ENCODE measurements at regions not wholly inside any gene's neighbourhood (a gene's known extent, or its start where the extent isn't known, plus 50 kb on each side); places are given as distances from the start of the nearest gene placed in this dataset.

DNA sequence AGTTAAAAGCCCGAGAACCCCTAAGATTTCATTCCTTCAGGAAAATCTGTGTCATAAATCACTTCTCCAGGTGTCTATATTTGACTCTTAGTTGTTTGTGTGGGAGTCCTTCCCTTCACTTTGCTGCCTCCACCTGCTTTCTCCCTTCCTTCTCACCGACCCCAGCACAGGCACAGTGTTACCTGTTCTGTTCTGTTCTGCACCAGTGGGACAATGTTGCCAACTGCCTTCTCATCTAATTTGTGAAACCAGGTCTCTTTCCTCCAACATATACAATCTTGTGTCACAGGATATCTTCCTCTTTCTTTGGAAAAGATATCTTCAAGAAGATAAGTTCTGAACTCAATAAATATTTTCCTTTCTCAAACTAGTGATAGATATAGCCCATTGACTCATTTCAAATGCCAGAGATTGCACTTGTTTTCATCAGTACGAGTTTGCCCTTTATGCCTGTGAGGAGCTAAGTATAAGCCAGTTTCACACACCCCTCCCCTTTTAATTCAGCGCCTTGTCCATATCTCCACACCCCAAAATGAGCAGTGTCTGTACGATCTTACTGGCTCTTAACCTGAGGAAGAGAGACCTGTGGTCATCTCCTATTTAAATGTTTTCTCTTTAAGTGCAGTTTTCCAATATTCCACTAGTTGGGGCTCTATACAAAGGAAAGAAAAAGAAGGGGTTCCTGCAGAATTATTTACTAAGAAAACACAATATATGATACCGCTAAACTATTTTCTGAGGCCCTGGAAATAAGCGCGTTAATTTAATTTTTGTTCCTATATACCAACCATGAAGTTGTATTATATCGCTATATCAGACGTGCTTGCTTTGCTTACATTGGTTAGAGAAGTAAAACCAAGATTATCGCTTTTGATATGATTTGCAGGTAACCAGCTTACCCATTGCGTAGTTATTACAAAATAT lies 81.6 kb upstream of the PREP start:
- peak overlapping the region; percentile 15 for H3K27ac Mint-ChIP-seq (ENCODE audit: unreplicated experiment)
- TF ChIP-seq, protein P1, sequence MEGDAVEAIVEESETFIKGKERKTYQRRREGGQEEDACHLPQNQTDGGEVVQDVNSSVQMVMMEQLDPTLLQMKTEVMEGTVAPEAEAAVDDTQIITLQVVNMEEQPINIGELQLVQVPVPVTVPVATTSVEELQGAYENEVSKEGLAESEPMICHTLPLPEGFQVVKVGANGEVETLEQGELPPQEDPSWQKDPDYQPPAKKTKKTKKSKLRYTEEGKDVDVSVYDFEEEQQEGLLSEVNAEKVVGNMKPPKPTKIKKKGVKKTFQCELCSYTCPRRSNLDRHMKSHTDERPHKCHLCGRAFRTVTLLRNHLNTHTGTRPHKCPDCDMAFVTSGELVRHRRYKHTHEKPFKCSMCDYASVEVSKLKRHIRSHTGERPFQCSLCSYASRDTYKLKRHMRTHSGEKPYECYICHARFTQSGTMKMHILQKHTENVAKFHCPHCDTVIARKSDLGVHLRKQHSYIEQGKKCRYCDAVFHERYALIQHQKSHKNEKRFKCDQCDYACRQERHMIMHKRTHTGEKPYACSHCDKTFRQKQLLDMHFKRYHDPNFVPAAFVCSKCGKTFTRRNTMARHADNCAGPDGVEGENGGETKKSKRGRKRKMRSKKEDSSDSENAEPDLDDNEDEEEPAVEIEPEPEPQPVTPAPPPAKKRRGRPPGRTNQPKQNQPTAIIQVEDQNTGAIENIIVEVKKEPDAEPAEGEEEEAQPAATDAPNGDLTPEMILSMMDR (IDR thresholded peaks at IDR 0.05; ENCODE audit: insufficient read depth, low read depth, low read length): peak; percentile 97
- no peak for TF ChIP-seq EZH2 (IDR thresholded peaks at IDR 0.05; ENCODE audit: insufficient read depth, low read length)
- DNase-seq (ENCODE audit: low read depth): no peak
- Histone ChIP-seq H3K27ac (ENCODE audit: low read depth, low read length) (no peak overlapping the region), H3K9me3 (ENCODE audit: insufficient read depth, low read depth, low read length) (no peaks in the 10 kb centered on the region), H3K27me3 (ENCODE audit: insufficient read depth, low read length) (no peaks in the 10 kb centered on the region), H3K79me2 (ENCODE audit: insufficient read depth, low read length) (no peaks in the 10 kb centered on the region), H4K20me1 (ENCODE audit: insufficient read depth, low read length) (no peaks in the 10 kb centered on the region), H3K4me2 (ENCODE audit: low read length) (peak overlapping the region; percentile 38), H3K9ac (ENCODE audit: low read length) (no peak overlapping the region), H3K4me3 (ENCODE audit: insufficient read depth, low read depth, low read length) (no peak overlapping the region), H3K4me1 (ENCODE audit: insufficient read depth, low read length) (peaks cover 10% of the 10 kb centered on the region), H3K36me3 (ENCODE audit: insufficient read depth, low read length) (no peaks in the 10 kb centered on the region), H2AFZ (ENCODE audit: low read depth, low read length) (no peak overlapping the region)
- H3K9me3 Mint-ChIP-seq (ENCODE audit: unreplicated experiment): no peaks in the 10 kb centered on the region
- H3K4me1 Mint-ChIP-seq (ENCODE audit: low read depth, unreplicated experiment): peaks cover 21% of the 10 kb centered on the region
- H3K27me3 Mint-ChIP-seq (ENCODE audit: low read depth, unreplicated experiment): no peaks in the 10 kb centered on the region
- peak; percentile 77 for FAIRE-seq
- no peaks in the 10 kb centered on the region for H3K36me3 Mint-ChIP-seq (ENCODE audit: low read depth, unreplicated experiment)
- H3K4me3 Mint-ChIP-seq (ENCODE audit: unreplicated experiment): no peak overlapping the region

DNA sequence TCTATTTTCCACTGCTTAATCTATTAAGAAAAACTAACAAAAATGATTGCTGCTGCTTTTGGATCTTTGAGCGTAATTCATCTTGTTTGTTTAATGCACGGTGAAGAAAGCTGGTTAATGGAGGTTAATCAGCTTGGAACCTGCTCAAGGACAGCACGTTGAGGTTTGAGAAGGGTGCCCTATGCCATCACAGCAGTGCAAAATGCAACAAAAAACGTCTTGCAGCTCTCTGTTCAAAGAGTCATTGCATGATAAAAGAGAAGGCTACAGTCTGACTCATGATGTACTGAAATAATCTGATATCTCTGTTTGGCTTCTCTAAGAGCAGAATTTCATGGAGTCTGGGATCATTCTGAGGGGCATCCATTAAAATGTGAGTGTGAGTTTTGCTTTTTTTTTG lies 80.6 kb upstream of the PREP start:
- H3K4me1 ChIP-seq (ENCODE audit: insufficient read depth, low read length): peaks cover 10% of the 10 kb centered on the region
- Mint-ChIP-seq H3K9me3 (ENCODE audit: unreplicated experiment) (no peaks in the 10 kb centered on the region), H3K36me3 (ENCODE audit: low read depth, unreplicated experiment) (no peaks in the 10 kb centered on the region), H3K27ac (ENCODE audit: unreplicated experiment) (no peak overlapping the region), H3K4me3 (ENCODE audit: unreplicated experiment) (no peak overlapping the region), H3K4me1 (ENCODE audit: low read depth, unreplicated experiment) (peaks cover 20% of the 10 kb centered on the region), H3K27me3 (ENCODE audit: low read depth, unreplicated experiment) (no peaks in the 10 kb centered on the region)
- TF ChIP-seq EZH2 (IDR thresholded peaks at IDR 0.05; ENCODE audit: insufficient read depth, low read length): no peak
- TF ChIP-seq, protein P1 (IDR thresholded peaks at IDR 0.05; ENCODE audit: insufficient read depth, low read depth, low read length): no peak
- DNase-seq (ENCODE audit: low read depth): peak; percentile 78
- peak overlapping the region; percentile 9 for H3K4me2 ChIP-seq (ENCODE audit: low read length)
- H3K9me3 ChIP-seq (ENCODE audit: insufficient read depth, low read depth, low read length): no peaks in the 10 kb centered on the region
- FAIRE-seq: peak; percentile 89
- no peak overlapping the region for H2AFZ ChIP-seq (ENCODE audit: low read depth, low read length)
- no peak overlapping the region for H3K27ac ChIP-seq (ENCODE audit: low read depth, low read length)
- H3K27me3 ChIP-seq (ENCODE audit: insufficient read depth, low read length): no peaks in the 10 kb centered on the region
- no peaks in the 10 kb centered on the region for H3K79me2 ChIP-seq (ENCODE audit: insufficient read depth, low read length)
- H3K4me3 ChIP-seq (ENCODE audit: insufficient read depth, low read depth, low read length): no peak overlapping the region
- no peaks in the 10 kb centered on the region for H3K36me3 ChIP-seq (ENCODE audit: insufficient read depth, low read length)
- no peak overlapping the region for H3K9ac ChIP-seq (ENCODE audit: low read length)
- no peaks in the 10 kb centered on the region for H4K20me1 ChIP-seq (ENCODE audit: insufficient read depth, low read length)

DNA sequence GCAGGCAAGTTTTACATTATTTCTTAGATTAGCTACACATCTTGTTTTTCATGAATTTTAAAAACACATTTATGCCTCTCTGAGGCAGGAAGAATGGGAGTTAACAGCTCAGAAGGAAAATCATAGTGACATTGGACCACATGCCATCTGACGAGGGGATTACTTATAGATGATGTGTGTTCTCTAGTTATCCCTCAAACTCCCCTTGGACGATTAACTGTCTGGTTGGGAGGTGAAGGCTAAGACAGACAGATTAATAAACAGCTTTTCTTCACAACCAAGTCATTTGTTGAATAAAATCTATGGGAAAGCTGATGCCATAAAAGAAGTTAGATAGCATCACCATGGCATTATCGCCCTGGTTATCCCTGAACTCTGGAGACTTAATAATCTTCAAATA lies 80.0 kb upstream of the PREP start:
- no peaks in the 10 kb centered on the region for H3K36me3 ChIP-seq (ENCODE audit: insufficient read depth, low read length)
- H3K36me3 Mint-ChIP-seq (ENCODE audit: low read depth, unreplicated experiment): no peaks in the 10 kb centered on the region

More for the DNA sequence above, 80.0 kb upstream of the PREP start:
- Histone ChIP-seq H3K4me2 (ENCODE audit: low read length) (no peak overlapping the region), H4K20me1 (ENCODE audit: insufficient read depth, low read length) (no peaks in the 10 kb centered on the region), H3K27ac (ENCODE audit: low read depth, low read length) (no peak overlapping the region), H3K79me2 (ENCODE audit: insufficient read depth, low read length) (no peaks in the 10 kb centered on the region), H3K4me3 (ENCODE audit: insufficient read depth, low read depth, low read length) (no peak overlapping the region), H2AFZ (ENCODE audit: low read depth, low read length) (no peak overlapping the region), H3K9me3 (ENCODE audit: insufficient read depth, low read depth, low read length) (no peaks in the 10 kb centered on the region), H3K4me1 (ENCODE audit: insufficient read depth, low read length) (peaks cover 10% of the 10 kb centered on the region), H3K9ac (ENCODE audit: low read length) (no peak overlapping the region), H3K27me3 (ENCODE audit: insufficient read depth, low read length) (no peaks in the 10 kb centered on the region)
- Mint-ChIP-seq H3K9me3 (ENCODE audit: unreplicated experiment) (no peaks in the 10 kb centered on the region), H3K4me3 (ENCODE audit: unreplicated experiment) (no peak overlapping the region), H3K27ac (ENCODE audit: unreplicated experiment) (no peak overlapping the region), H3K27me3 (ENCODE audit: low read depth, unreplicated experiment) (no peaks in the 10 kb centered on the region), H3K4me1 (ENCODE audit: low read depth, unreplicated experiment) (peaks cover 20% of the 10 kb centered on the region)
- no peak for DNase-seq (ENCODE audit: low read depth)
- FAIRE-seq: peak; percentile 81
- TF ChIP-seq, protein P1 (IDR thresholded peaks at IDR 0.05; ENCODE audit: insufficient read depth, low read depth, low read length): no peak
- no peak for TF ChIP-seq EZH2 (IDR thresholded peaks at IDR 0.05; ENCODE audit: insufficient read depth, low read length)
